Stimulated activated CD4-positive, alpha-beta T cell treated with anti-CD3 and anti-CD28 coated beads, Interleukin-1b, Interleukin-23, amount 100 ng/mL, for 24 hours (primary cell): ENCODE measurements at regions not wholly inside any gene's neighbourhood (a gene's known extent, or its start where the extent isn't known, plus 50 kb on each side); places are given as distances from the start of the nearest gene placed in this dataset.
"Not testable (repeated sequence)": the region's sequence is repeated elsewhere in the genome, so short reads cannot be mapped to it uniquely, and the experiment has no call there.

Experiments
- DNase-seq, 4 experiments: peaks; one replicate each; pipeline ENCODE4 v3.0.0-alpha.2; 2020; ENCODE audit warnings: low read depth in 4 of 4, low spot score in 1 of 4

- no peak for DNase-seq
These were observed 108.5 kb downstream of the COPRS start for GRCh38 chr17:31750578-31750977.

DNA sequence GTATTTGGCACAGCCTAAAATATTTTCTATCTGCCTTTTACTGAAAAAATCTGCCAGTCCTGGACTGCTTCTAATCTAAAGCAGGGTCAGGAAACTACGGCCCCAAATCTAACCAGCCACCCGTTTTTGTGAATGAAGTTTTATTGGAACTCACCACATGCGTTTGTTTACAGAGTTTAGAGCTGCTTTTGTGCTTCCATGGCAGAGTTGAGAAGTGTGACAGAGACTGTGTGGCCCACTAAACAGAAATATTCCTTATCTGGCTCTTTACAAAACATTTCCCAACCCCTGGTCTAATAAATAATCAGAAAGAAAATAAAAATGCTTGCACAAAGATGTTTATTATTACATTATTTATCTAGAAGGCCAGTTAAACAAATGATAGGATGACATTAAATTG, 110.2 kb downstream of the COPRS start:
- no peak for DNase-seq

DNA sequence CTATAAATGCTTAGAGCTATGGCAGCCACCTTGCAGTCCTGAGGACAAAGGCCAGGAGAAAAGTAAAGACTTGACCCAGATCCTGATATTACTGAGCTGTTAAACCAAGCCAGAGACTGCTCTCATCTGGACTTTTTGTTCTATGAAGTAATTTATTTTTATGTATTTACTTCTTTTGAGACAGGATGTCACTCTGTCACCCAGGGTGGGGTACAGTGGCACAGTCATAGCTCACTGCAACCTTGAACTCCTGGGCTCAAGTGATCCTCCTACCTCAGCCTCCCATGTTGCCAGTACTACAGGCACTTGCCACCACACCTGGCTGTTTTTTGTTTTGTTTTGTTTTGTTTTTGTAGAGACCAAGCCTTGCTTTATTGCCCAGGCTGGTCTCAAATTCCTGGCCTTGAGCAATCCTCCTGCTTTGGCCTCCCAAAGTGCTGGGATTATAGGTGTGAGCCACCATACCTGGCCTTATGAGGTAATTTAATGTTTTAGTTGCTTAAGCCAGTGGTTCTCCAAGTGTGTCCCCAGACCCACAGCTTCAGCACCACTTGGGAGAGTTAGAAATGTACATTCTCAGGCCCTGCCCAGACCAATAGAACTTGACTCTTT, 112.1 kb downstream of the COPRS start:
- DNase-seq: no peak

GRCh38 chr17:31745964-31746600, 113.0 kb downstream of the COPRS start:
- DNase-seq: no peak

GRCh38 chr17:31744511-31744951, 114.5 kb downstream of the COPRS start:
- no peak for DNase-seq

DNA sequence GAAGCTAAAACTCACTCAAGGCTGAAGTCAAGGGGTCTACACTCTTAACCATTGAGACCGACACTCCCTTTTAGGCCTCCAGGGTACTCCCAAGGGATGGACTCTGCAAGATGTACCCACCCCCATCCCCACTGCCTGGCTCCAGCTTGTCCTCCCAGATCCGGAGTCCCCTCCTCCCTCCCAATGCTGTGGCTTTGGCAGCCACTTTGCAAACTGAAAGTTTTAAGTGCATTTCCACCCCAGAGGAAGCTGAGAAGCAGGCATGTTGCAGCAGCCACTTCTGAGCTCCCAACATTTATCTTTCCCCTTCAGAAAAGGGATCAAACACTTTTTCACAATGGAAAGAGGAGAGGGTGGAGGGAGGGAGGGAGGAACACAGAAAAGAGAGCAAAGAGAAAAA, 115.2 kb downstream of the COPRS start:
- no peak for DNase-seq

DNA sequence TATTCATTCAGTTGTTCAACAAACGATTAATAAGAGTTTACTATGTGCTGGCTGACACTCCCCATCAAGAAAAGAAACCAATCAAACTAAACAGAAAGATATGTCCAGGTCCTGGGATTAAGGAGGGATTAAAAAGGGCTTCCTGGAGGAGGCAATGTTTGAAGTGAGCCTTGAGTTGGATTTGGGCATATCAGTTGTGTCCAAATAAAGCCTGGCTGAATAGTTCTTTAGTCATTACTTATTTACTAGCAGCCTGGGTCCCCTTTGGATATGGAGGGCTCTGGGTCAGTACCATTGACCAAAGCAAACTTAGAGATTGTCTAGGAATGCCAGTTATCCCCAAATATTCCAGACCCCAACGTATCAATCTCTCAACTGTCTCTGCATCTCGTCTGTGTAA, 117.7 kb downstream of the COPRS start:
- DNase-seq: no peak

GRCh38 chr17:31740611-31741082, 118.4 kb downstream of the COPRS start:
- no peak for DNase-seq

DNA sequence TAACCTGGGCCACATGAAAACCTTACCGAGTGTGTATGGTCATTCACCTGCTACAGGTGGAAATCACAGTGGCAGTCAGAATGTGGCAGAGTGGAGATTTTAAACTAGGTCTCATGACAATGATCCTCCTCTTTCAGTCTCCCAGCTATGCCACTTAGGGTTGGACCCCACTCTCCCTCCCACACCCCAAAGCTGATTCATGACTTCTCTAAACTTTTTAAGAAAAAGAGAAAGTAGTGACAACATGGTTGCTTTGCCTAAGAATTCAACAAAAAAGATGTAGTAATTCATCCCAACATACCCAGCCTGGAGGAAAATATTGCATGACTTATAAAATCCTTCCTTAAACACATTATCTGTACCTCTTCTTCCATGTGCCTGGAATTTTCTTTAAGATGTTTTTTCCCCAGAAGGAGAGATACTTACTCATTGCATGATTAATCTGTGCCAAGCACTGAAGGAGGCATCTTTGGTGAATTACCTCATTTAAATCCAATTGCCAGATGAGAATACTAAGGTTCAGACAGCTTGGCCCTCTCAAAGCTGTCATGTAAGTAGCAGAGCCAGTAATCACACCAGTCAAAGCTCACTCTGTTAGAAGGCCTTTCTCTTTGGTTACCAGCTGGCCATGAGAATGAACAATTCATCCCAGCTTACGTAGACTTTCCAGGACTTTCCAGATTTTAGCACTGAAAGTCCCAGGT, 119.9 kb downstream of the COPRS start:
- DNase-seq: no peak

DNA sequence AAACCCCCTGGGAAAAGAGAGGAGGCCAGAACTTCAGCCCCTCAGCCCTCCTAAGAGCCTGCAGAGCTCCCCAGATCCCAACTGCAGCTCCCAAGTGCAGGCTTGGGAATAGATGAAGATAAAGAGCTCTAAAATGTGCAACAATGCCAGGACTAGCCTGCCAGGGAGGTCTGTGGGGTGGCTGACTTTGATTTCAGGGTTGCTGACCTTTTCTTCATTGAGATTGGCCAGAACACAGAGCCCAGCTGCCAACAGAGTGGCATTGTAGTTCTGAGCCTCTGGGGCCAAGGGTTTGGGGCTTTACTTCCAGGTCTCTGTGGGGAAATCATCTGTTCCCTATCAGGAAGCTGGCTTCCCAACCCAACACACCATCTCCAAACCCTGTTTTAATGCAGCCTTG, 120.6 kb downstream of the COPRS start:
- no peak for DNase-seq

DNA sequence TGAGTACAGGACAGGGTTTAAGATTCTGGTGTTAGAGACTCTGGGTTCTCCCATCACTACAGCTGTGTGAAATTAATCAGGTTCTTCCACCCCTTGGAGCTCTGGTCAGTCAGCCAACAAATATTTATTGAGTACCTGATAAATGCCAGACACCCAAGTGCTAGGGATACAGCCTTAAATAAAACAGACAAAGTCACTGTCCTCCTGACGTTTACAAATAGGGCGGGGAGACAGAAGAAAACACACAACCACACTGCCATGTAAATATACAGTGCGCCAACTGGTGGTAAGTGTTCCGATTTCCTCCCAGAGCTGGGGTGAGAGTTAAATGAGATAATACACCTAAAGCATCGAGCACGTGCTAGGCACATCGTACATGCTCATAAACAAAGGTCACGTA, 121.0 kb downstream of the COPRS start:
- DNase-seq: no peak

GRCh38 chr17:31736855-31737625, 122.0 kb downstream of the COPRS start:
- DNase-seq: no peak

GRCh38 chr17:31733326-31733725, 125.7 kb downstream of the COPRS start:
- DNase-seq: no peak

GRCh38 chr17:31731585-31732154, 127.4 kb downstream of the COPRS start:
- DNase-seq: not testable (repeated sequence)

DNA sequence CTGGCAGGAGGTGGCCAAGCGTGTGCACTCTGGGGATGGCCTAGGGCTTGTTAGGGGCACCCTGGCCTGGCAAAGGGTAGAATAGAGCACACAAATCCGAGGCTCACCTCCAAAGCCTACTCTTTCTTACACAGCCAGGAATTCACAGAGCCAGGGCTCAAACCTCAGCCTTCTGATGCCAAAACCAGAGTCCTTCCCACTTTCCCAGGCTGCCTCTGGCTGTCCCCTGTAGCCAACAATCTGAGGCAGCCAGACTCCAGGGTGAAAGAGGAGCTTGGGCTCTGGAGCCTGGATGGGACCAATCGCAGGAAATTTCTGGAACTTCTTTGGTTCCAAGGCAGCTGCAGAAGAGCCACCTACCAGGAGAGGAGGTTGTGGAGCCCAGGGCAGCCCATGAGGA, 127.9 kb downstream of the COPRS start:
- DNase-seq: no peak

- DNase-seq: no peak
These were observed 132.0 kb downstream of the COPRS start for GRCh38 chr17:31726980-31727427.

DNA sequence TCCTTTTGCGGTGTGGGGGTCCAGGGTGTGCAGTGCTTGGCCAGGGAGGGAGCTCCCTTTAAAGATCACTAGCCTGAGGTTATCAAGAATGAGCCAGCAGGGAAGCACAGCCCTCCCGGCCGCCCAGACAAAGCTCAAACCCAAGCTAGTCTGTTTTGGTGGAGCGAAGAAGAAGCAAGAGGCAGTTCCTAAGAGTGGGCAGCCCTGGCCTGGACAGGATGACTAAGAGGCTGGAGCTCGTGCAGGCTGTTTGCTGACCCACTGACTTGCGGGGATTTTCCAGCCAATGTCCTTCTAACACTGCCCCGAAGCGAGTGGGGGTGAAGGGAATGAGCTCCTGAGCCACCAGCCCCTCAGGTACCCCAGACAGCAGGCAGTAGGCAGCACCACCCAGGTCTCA, 134.4 kb downstream of the COPRS start:
- DNase-seq: no peak

GRCh38 chr17:31724026-31724425, 135.0 kb downstream of the COPRS start:
- no peak for DNase-seq

- no peak for DNase-seq
These were observed 136.6 kb downstream of the COPRS start for GRCh38 chr17:31722251-31723056.

GRCh38 chr17:31721291-31722025, 137.6 kb downstream of the COPRS start:
- no peak for DNase-seq
